Smooth muscle cell (in vitro differentiated cells): ENCODE measurements at regions not wholly inside any gene's neighbourhood (a gene's known extent, or its start where the extent isn't known, plus 50 kb on each side); places are given as distances from the start of the nearest gene placed in this dataset.

Source experiments
- DNase-seq: peaks from one replicate; lab custom pipeline; 2025; ENCODE audit not compliant: unreplicated experiment; lab: John Stamatoyannopoulos, UW
- H2AFZ ChIP-seq: fragments of 200-600 bp; sonication (generic); 2 replicates; pipeline ENCODE4 v1.6.0; 2016; ENCODE audit warnings: antibody characterized with exemption, low read depth, mild to moderate bottlenecking
- H3F3A ChIP-seq: fragments of 200-600 bp; sonication (generic); 2 replicates; pipeline ENCODE4 v1.6.0; 2017; ENCODE audit warnings: antibody characterized with exemption, low read depth
- H3K27ac ChIP-seq: fragments of 200-600 bp; sonication (generic); 2 replicates; pipeline ENCODE4 v1.5.1; 2016; ENCODE audit warnings: low read depth, mild to moderate bottlenecking
- H3K27me3 ChIP-seq: fragments of 200-600 bp; sonication (generic); 2 replicates; pipeline ENCODE4 v1.6.1; 2016; ENCODE audit warnings: low read depth, mild to moderate bottlenecking
- H3K36me3 ChIP-seq: fragments of 200-600 bp; sonication (generic); 2 replicates; pipeline ENCODE4 v1.5.1; 2016; ENCODE audit warnings: low read depth
- H3K4me1 ChIP-seq: fragments of 200-600 bp; sonication (generic); 2 replicates; pipeline ENCODE4 v1.5.1; 2016; ENCODE audit warnings: low read depth
- H3K4me2 ChIP-seq: fragments of 200-600 bp; sonication (generic); 2 replicates; pipeline ENCODE4 v1.6.0; 2016; ENCODE audit warnings: mild to moderate bottlenecking
- H3K4me3 ChIP-seq: fragments of 200-600 bp; sonication (generic); 2 replicates; pipeline ENCODE4 v1.5.1; 2016; ENCODE audit warnings: mild to moderate bottlenecking
- H3K79me2 ChIP-seq: fragments of 200-600 bp; sonication (generic); 2 replicates; pipeline ENCODE4 v1.6.0; 2016; ENCODE audit warnings: low read depth, mild to moderate bottlenecking
- H3K9ac ChIP-seq: fragments of 200-600 bp; sonication (generic); 2 replicates; pipeline ENCODE4 v1.6.0; 2016; ENCODE audit warnings: low read depth
- H3K9me3 ChIP-seq: fragments of 200-600 bp; sonication (generic); replicated peaks from 2 replicates; pipeline ENCODE4 v1.5.1; 2016; ENCODE audit warnings: low read depth
- H4K20me1 ChIP-seq: fragments of 200-600 bp; sonication (generic); 2 replicates; pipeline ENCODE4 v1.6.0; 2016; ENCODE audit warnings: low read depth
- CTCF ChIP-seq: fragments of 200-600 bp; sonication (generic); IDR thresholded peaks from 2 replicates; pipeline ENCODE4 v1.5.1; 2017; ENCODE audit warnings: borderline replicate concordance, mild to moderate bottlenecking, antibody characterized with exemption; ENCODE audit not compliant: insufficient read depth, poor library complexity, severe bottlenecking
- WGBS: methylation state at CpG from one replicate; pipeline ENCODE4 v1.1.7; 2016; ENCODE audit warnings: low lambda C conversion rate; 5-methylcytosine and 5-hydroxymethylcytosine counted together

GRCh38 chr6:140044626-140045025, 670.2 kb upstream of the CITED2 start:
- Histone ChIP-seq H4K20me1 (no peaks in the 10 kb centered on the region), H3K27me3 (no peaks in the 10 kb centered on the region), H3K4me2 (no peak overlapping the region), H3K4me1 (peaks cover 4% of the 10 kb centered on the region), H3K27ac (peak overlapping the region; percentile 69), H3K36me3 (no peaks in the 10 kb centered on the region), H2AFZ (no peak overlapping the region), H3K9me3 (no peaks in the 10 kb centered on the region), H3F3A (peaks cover 9% of the 10 kb centered on the region), H3K9ac (no peak overlapping the region), H3K4me3 (no peak overlapping the region), H3K79me2 (no peaks in the 10 kb centered on the region)
- WGBS: no CpG with 5 or more reads among the region's 1 CpG
- DNase-seq: no peak
- TF ChIP-seq CTCF: no peak

- TF ChIP-seq CTCF: no peak
- Histone ChIP-seq H3K36me3 (no peaks in the 10 kb centered on the region), H3K9me3 (no peaks in the 10 kb centered on the region), H3K27ac (peak overlapping the region; percentile 69), H3F3A (peaks cover 9% of the 10 kb centered on the region), H3K79me2 (no peaks in the 10 kb centered on the region), H2AFZ (no peak overlapping the region), H3K9ac (no peak overlapping the region), H3K4me2 (peak overlapping the region; percentile 18), H4K20me1 (no peaks in the 10 kb centered on the region), H3K4me3 (no peak overlapping the region), H3K4me1 (peaks cover 4% of the 10 kb centered on the region), H3K27me3 (no peaks in the 10 kb centered on the region)
- no peak for DNase-seq
- WGBS: 57% methylated on average over 2 of the region's 2 CpGs
Observed at GRCh38 chr6:140043762-140044378, 669.4 kb upstream of the CITED2 start.

GRCh38 chr6:140043357-140043756, 668.9 kb upstream of the CITED2 start:
- DNase-seq: no peak
- no peaks in the 10 kb centered on the region for H3K79me2 ChIP-seq
- 50% methylated on average over 1 of the region's 1 CpG for WGBS
- H3K4me1 ChIP-seq: peaks cover 4% of the 10 kb centered on the region
- no peak overlapping the region for H3K9ac ChIP-seq
- H3K27me3 ChIP-seq: no peaks in the 10 kb centered on the region
- H3K4me2 ChIP-seq: peak overlapping the region; percentile 18
- H3F3A ChIP-seq: peaks cover 9% of the 10 kb centered on the region
- no peak overlapping the region for H3K4me3 ChIP-seq
- H3K36me3 ChIP-seq: no peaks in the 10 kb centered on the region
- H4K20me1 ChIP-seq: no peaks in the 10 kb centered on the region
- H3K9me3 ChIP-seq: no peaks in the 10 kb centered on the region
- H3K27ac ChIP-seq: peak overlapping the region; percentile 69
- no peak for TF ChIP-seq CTCF
- no peak overlapping the region for H2AFZ ChIP-seq
